ENCODE measurements at regions not wholly inside any gene's neighbourhood (a gene's known extent, or its start where the extent isn't known, plus 50 kb on each side); places are given as distances from the start of the nearest gene placed in this dataset.

DNA sequence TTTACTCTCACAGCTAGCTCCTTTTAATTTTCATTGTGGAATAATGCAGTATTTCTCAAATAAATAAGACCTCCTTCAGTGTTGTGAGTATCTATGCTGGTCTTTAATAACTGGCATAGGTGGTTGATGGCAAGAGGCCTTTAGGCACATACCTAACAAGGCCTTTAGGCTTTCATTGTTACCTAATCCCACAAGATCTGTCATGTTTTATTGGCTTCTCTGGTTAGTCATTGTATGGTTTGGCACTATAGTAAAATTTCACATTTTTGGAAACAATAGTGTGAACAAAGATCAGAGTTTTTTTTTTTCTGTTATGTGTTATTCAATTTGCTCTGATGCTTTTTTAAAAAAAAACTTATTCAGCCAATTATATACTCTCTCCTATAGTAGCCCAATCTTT, 89.8 kb upstream of the NEUROD1 start:
- no peak for DNase-seq (ENCODE audit: low spot score)

DNA sequence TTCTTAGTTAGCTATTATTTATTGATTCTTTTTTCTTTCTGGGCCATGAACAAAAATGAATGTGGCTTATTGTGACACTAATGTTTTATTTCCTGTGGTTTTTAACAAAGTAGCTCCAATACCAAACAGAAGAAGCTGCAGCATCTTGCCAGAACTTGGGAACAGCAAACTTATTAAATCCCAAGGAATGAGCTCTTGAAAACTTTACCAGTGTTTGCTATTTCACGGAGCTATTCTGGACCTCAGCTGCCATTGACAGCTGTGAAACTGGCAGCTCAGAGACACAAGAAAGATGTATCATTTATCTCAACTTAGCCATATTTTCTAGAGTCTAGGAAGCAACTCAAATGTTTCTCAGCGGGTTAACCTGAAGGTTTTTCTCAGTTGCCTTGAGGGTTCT, 91.0 kb upstream of the NEUROD1 start:
- no peak for DNase-seq (ENCODE audit: low spot score)

DNA sequence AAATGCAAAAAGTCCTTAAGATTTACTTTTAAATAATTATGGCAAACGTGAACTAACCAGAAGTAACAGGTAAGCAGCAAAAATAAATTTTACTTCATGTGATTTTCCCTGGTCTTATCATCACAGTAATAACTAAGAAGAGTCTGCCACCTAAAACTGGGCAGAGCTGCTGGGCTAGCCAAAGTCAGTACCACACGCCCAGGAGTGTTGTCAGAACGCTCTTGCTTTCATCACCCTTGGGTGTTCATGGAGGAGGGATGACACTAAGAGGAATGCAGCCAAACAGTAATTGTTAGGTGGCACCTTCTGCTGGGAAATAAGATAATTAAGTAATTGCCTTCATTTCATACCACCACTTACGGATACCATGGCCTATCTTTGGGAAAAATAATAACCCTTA, 92.0 kb upstream of the NEUROD1 start:
- DNase-seq (ENCODE audit: low spot score), result no peak

DNA sequence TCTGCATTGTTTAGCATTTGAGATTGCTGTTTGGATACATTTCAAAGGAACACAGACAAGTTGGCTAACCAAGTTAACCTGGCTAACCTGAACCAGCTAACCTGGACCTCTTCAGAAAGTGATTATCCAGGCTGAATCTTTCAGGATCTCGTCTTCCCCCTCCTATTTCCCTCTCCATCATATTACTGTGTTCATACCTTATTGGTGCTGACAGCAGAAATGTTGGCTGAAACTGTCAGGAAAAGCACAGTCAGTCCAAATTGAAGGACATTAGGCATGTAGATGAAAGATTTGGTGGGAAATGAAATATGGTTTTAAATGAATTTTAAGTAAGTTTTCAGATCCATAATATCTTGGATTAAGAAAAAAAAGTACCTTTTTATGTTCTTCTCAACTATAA, 92.5 kb upstream of the NEUROD1 start:
- DNase-seq (ENCODE audit: low spot score), result no peak

DNA sequence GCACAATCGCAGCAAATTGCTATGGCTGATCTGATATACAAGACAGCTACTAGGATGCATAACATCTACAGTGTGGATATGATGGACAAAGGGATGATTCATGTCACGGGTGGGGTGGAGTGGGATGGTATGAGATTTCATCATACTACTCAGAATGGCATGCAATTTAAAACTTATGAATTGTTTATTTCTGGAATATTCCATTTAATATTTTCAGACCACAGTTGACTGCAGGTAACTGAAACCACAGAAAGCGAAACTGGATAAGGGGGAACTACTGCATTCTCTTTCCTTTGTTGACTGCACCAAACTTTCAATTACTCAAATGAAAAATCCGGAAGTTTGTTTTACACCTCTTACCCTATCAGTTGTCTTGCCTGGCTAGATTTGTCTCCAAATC, 94.4 kb upstream of the NEUROD1 start:
- DNase-seq (ENCODE audit: low spot score), result no peak

DNA sequence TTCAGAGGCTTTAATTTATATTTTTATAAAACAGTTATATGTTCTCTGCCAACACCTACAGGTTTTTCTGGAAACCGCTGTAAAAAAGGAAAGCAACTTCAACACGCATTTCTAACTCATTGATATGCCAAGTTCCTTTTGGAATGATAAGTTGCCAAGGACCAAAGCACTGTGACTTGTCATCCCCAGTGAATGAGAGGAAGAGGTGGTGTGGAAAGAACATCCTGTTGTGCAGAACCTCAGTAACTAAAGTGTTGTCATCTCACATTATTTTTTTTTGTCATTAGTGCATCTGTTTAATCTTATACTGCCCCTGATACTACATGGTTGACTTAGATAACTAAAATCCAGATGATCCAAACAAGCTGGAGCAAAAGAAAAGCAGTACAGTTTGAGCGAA, 96.0 kb upstream of the NEUROD1 start:
- DNase-seq (ENCODE audit: low spot score), result no peak

DNA sequence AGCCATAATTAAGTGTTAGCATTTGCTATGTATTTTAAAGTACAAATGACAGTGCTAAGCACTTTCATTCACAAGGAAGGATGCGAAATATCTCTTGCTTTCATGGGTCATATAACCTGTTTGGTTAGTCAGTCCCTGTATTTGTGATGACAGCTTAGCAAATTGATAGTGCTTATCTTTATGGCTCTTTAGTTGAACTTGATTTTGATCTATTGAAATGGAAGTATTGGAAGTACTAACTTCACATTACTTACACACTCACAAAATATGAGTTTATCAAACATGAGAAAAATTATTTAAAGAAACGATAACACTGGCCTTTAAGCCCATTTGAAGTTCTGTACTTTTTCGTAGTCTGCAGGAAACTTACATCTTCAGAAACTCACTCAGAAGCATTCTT, 97.4 kb upstream of the NEUROD1 start:
- DNase-seq (ENCODE audit: low spot score), result no peak

DNA sequence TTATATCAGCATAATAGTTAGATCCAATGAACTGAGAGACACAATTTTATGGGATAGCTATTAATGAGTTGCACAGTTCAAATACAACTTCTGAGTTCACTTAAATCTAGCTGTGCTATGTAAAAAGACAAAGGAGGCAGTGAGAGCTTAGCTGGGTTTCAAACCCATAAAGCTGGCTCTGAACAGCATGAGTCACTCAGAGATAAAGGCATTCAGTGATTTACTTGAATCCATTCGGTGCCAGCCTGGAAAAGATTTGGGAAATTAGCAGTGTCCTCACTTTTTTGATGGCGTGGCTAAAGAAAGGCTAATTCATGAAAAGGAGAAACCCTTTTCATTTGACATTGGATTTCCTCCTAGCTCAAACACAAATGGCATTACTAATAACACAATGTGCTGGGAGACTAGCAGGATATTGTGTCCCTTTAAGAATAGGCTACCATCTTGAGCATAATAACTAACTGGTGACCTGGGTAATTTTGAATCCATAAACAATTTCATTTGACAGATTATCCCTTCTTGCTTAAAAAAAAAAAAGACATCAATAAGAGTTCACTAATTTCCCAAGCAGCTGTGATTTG, 98.4 kb upstream of the NEUROD1 start:
- DNase-seq (ENCODE audit: low spot score), result peak; percentile 30

DNA sequence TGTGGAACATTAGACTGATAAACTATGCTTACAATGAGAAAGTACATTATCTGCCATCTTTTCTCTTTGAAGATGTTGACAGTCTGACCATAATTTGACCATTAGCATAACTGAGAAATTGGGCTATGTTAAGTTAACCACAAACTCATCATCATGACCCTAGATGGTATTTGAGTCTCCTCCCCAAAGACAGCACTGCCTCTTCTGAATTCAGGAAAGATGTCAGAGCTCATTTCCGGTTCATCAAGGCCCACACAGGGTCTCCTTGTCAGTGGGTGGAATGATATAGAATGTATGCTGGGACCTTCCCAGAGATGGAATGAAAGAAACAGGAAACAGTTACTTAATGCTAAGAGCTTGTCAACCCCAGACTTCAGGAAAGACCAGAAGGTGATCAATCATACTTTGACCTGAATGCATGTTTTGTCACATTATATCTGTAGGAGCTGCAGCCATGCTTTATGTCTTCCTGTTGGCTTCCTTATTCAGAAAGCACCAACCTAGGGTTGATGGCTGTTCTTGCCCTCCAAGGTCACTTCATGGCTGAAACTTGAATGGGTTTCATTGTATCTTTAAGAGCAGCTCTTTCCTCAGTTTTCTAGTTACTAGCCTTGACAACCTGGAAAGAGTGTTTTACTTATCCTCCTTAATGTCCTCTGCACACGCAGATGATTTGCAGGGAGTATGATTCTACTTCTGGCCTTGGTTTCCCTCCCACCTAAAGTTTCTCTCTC, 99.1 kb upstream of the NEUROD1 start:
- no peak for DNase-seq (ENCODE audit: low spot score)

DNA sequence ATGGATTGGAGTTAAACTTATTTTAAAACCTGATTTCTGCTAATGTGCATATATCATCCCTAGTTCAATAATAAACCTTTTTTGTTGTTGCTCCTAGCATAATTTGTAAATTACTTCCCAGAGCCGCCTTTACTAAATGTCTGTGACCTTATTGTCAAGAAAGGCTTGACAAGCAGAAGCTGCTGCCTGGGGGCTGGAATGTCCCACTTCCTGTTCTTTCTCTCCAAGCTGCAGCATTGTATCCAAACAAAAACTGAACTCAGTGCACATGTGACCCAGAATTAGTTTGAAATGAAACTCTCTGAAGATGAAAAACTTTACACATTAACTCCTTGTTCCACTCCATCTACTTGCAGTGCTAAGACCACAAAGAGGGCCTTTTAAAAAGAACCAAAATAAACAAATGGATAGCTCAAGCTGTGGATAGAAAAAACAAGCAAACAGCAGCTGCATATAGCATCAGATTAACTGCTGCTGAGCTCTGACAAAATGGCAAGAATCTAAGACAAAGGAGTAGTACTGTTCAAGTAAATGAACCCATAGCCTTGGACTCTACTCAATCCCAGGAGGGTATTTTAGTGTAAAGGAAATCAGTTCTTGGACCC, 99.8 kb upstream of the NEUROD1 start:
- DNase-seq (ENCODE audit: low spot score), result peak; percentile 88

DNA sequence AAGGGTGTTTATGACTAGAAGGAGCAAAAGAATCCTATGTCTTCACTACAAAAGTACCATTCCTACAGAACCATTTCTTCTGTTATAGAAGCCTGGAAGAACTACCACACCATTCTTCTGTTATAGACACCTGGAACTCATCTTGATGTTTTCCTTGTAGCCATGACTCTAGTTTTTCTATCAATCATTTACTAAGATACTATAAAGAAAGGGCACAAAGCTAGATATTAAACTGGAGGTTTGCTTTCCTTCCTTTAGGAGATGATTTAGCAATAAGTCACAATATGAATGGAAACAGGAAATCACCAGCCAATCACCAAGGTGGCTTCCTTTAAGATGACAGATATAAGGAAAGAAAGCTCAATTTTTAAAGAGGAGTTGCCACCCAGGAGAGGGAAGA, 100.3 kb upstream of the NEUROD1 start:
- no peak for DNase-seq (ENCODE audit: low spot score)

DNA sequence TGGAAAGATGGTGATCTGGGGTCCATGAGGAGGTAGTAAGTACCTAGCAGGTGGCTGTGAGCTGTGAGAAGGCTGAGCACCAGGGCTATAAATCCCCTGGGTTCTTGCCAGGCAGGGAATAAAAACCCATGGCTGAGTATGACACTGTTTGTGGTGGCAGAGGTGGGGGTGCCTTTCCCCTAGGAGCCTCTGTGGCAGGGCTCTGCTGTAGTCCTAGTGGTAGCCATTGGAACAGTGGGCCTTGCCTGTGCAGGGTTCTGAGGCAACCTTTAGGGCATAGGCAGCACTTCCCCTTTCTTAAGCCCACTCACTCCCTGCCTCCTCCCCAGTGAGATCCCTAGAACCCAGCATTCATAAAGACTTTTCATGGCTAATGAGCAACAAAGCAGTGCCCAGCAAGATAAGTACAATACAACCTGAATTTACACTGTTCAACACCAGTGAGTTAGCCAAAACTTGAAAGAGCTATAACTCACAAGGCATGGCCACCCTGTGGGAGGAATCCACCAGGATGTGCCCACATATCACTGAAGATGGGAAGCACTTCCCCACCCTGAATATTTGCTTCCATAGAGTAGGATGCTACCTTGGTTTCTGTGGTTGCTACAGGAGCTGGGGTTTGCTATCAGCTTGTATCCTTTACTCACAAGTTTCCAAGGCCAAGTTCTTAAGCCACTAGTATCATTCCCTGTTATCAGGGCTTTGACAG, 100.9 kb upstream of the NEUROD1 start:
- peak; percentile 28 for DNase-seq (ENCODE audit: low spot score)

DNA sequence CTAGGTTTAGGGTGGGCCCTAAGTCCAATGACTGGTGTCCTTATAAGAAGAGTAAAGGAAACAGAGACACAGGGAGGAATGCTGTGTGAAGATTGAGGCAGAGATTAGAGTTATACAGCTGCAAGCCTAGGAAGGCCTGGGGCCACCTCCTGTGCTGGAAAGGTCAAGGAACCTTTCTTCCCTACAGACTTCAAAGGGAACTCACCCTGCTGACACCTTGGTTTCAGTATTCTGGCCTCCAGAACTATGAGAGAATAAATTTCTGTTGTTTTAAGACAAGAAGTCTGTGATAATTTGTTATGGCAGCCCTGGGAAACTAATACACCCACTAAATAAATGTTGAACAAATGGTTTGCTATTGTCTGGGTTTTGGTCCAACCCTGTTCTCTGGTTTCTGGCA, 102.3 kb upstream of the NEUROD1 start:
- no peak for DNase-seq (ENCODE audit: low spot score)

DNA sequence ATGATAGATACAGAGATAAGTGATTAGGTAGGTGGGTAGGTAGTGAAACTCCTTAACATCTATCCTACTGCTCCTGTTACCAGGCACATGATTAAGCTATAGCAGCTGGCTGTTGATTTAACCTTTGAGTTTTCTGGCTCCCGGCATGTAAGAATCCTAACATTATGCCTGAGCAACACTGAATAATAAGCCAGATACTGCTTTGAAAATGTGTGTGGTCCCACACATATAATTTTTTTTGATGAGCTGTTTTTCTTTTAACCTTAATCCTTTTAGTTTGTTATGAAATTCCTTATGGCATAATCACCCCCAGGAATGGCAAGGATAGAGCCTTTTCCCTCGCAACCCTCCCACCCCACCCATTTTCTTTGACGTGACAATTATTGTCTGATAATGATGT, 104.2 kb upstream of the NEUROD1 start:
- DNase-seq (ENCODE audit: low spot score), result peak; percentile 47

DNA sequence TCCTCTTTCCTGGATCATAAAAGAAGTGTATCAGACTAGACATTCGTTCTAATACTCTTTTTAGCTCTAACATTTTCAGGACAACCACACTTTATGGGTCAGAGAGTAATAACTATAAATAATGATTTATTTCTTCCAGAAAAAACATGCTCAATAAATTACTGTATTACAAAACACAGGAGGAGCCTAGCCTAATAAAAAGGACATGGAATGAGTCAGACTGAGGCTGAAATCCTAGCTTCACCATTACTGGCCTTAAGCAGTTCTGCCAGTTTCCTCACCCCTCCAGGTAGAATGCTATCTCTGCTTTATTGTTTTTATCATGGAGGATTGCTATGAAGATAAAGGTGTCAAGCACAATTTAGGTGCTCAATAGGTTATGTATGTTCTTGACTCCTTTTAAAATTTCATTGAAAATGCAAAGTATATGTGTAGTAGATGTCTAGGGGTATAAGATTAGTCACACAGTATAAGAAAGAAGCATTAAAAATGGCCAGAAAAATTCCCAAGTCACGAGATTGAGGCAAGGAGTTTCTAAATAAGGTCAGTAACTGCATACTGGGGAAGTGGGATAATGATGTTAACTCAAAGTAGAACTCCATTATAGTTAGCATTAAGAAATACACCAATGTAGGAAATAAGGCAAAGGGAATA, 105.5 kb upstream of the NEUROD1 start:
- peak; percentile 34 for DNase-seq (ENCODE audit: low spot score)

DNA sequence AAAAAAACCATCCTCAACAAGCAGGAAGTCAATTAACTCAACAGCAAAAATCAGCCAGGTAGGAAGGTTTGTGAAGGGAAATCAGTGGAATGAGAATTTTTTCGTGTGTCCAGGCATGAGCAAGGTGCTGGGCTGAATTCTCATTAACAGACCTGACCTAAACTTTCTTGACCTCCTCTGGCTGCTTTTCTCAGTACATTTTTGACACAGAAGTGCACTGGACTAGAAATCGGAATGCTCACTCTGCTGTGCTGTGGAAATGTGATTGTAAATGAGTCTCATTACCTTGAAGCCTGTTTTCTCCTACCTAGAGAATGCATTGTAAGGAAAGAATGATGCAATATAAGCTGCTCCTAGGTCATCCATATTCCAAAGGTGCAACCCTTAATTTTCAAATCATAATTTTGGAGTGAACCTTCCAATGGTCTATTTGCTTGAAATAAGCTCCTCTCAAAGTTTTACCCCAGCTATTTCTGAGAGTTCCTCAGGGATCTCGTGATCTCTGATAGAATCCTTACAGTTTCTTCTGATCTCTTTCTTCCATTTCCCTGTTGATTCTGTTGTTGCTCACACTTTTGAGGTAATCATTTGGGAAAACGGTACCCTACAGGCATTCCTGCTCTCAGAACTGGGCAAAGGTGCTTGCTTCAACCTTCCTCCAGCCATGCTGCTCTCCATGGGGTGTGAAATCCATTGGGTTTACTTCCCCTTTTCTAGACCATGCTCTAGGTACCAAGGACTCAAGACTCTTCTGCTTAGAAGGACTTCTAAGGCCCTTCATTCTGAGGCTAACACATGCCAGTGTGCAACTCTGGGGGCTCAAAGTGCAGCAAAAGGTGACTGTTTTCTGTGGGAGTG, 104.9 kb upstream of the ITPRID2 start:
- DNase-seq (ENCODE audit: low spot score), result no peak

DNA sequence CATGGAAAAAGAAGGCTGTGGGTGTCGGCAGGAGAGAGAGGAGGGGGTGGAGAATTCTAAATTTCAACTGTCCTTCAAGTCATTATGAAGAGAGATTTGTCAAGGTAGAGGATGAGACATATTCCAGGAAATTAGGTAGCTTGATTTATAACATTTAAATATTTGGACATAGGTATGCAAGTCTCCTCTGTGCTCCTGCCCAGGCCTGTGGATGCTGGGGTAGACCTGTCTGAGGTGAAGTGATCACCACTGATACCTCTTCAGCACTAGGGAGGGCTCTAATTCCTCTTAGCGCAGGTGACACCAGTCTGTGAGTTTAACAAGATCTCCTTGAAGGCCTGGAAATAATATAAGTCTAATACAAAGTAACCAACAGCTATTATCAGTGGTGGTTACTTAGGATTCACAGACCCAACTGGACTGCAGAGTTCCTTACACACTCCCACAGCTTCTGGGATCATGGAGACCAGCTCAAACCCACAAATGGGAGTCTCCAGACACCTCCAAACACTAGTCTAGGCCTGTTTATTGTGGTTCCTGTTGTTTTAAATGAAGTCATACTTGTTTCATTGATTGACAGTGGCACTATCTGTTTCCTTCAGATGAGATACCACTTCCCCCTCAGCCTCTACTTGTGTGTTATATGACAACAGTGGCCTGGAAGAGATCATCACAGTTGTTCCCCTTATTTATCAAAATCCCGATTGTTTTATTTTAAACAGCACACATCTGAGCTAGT, 104.1 kb upstream of the ITPRID2 start:
- no peak for DNase-seq (ENCODE audit: low spot score)

DNA sequence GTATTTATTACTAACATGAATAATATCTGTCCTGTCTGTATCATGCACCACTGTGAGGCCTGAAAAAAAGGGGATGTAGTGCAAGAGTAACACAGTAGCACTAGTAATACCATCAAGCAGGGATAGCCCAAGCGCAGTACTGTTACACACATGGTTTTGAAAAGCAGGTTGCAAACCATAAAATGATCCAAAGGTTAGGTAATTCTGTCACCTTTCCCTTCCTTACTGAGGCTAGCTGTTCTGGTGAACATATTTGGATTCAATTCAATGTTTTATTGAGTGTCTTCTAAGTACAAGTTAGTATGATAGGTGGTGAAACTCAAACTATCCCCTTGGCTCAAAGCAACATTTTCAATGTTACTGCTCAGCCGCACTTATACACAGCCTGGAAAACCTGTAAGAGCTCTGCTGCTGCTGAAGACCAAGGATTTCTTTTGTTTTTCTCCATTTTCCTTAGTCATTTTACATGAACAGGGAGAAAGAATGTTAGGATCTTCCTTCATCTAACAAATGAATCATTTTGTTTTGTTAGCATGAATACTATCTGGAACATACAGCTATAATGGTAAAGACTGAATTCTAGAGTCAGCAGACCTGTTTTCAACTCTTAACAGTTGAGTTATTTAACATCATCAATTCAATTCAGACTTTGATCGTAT, 102.5 kb upstream of the ITPRID2 start:
- no peak for DNase-seq (ENCODE audit: low spot score)

DNA sequence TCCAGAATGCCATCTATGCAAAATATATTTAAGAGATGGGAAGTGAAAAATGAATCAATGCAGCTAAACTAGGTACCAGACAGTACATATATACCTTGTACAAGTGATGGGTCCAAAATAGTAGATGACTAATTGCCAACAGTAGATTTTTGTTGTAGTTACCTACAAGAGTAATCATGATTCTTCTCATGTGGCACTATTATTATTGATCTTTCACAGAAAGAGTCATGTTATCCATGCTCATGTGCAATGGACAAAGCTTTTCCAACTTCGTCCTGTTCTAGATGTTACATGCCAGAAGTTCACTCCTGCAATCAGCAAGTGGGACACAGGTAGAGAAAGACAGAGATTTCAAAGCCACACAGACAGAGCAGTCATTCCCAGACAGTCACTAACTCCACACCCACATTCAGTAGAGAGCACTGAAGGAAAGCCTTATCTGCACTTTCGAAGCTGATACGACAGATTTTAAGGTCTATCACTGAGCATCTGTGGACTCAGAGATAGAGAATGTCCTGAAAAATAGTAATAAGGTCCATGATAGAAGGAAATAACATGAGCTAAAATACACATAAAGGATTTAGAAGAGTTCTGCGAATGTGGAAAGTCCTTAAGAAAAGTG, 101.6 kb upstream of the ITPRID2 start:
- no peak for DNase-seq (ENCODE audit: low spot score)

All from H4 (cell line).